D721Med (cell line): ENCODE measurements at regions not wholly inside any gene's neighbourhood (a gene's known extent, or its start where the extent isn't known, plus 50 kb on each side); places are given as distances from the start of the nearest gene placed in this dataset.

Source experiments
- DNase-seq: peaks from one replicate; pipeline ENCODE4 v3.0.0; 2011; ENCODE audit warnings: low spot score; ENCODE audit not compliant: insufficient read length
- FAIRE-seq: peaks from 2 replicates; lab custom pipeline; 2011; peaks lifted over from hg19 to GRCh38; lab: Jason Lieb, UNC
- CTCF ChIP-seq: IDR thresholded peaks from 2 replicates; pipeline ENCODE4 v1.5.1; 2012; ENCODE audit warnings: mild to moderate bottlenecking, control low read depth; ENCODE audit not compliant: insufficient read depth; ENCODE audit errors: missing control alignments

DNA sequence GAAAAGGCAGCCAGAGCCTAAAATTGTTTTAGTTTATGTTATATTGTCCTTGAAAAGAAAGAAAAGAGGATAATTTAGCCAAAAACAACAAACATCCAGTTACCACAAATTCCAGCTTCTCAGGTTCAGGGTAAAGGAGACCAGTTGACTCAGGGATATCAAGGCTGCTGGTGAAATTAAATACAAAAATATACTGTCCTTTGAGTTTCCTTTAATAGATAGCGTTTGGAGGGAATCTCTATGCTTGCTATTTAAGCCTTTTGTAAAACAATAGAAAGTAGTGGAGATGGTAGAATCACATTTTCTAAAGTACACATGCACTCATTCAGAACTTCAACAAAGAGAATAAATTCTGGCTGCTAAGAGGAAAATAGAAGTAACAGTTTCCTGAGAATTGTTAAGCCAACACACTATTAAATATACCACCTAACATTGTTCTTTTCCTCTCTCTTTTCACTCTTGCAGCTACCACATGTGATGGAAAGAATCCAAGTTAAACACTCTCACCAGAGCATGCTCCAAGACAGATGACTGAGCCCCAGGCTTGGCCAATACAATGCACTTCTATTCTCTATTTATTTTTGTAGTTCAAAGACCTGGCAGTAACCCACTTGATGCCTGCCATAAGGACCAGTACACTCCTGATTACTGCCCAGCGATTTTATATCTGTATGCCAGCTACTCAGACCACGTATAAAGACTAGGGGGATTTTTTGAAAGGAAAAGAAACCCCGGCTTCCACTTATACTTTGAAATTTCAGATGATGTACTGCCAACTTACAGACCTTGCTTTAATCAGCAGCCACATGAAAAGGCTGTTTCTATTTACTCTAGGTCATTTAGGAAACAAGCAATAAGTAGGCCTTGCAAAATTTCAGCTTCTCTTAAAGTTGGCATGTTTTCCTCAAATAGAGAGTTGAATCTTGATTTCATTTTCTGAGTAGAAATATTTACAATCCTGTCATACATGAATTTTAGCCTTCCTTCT, 756.9 kb downstream of the FAT4 start:
- FAIRE-seq (no peak), DNase-seq (no peak)

DNA sequence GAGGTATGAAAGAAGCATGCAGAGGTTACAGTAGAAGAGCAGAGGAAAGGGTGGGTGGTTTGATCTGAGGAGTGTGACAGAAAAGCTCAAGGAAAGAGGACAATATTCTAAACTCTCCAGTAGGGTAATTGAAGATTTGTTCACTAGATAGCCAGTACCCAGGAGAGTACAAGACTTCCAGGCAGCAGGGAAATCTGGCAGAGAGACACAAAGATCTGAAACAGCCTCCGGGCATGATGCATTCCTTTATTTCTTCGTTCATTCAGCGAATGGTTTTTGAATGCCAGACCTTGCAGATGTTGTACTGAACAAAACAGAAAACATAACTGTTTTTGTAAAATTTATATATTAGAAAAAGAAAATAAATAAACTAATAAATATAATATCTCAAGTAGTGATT, 766.6 kb downstream of the FAT4 start:
- DNase-seq (no peak), FAIRE-seq (no peak)
- TF ChIP-seq CTCF = no peak

More for the DNA sequence above, 756.9 kb downstream of the FAT4 start:
- TF ChIP-seq CTCF = no peak

GRCh38 chr4:126086041-126086440, 771.3 kb downstream of the FAT4 start:
- FAIRE-seq (no peak), DNase-seq (no peak)
- no peak for TF ChIP-seq CTCF

DNA sequence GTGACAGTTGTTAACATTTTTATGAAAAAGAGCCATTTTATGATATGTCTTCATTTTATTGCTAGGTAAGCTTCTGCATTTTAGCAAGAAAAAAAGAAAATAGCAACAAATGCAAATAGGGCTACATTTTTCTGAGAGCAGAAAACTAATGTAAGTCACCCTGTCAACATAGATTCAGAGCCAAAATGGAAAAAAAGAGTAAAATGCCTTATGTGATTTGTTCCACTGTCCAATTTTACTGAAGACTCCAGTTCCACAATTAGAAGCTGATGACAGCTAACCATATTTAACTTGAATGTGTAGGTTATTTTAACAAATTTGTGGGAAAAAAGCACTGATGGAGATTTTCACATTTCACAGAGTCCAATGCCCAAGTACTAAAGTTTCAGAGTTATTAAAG, 772.3 kb downstream of the FAT4 start:
- no peak for TF ChIP-seq CTCF
- FAIRE-seq (no peak), DNase-seq (no peak)

GRCh38 chr4:126097155-126097799, 782.5 kb downstream of the FAT4 start:
- FAIRE-seq (no peak), DNase-seq (no peak)
- TF ChIP-seq CTCF = no peak

DNA sequence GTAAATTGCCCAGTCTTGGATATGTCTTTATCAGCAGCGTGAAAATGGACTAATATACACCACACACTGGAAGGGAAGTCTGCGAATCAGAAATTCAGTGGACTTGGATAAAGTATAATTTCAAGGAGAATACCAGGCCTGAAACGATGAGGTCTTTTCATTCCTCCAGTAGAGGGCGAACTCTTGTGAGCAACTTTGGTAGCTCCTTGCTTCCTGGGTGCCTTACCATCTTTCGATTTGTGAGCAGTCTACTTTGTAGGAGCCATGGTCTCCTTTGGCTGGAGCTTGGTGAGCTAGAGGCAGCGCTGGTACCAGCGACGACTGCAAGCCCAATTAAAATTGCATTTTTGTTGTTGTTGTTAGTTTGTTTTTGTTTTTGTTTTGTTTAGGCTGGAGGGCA, 791.9 kb downstream of the FAT4 start:
- TF ChIP-seq CTCF = peak; percentile 4
- FAIRE-seq (no peak), DNase-seq (no peak)

- FAIRE-seq (no peak), DNase-seq (no peak)
- TF ChIP-seq CTCF = no peak
These were observed 795.1 kb downstream of the FAT4 start for GRCh38 chr4:126109836-126110235.
